HG03196 (cell line): ENCODE measurements at regions not wholly inside any gene's neighbourhood (a gene's known extent, or its start where the extent isn't known, plus 50 kb on each side); places are given as distances from the start of the nearest gene placed in this dataset.

ENCODE experiments used
- ATAC-seq: cut with Tn5 transposase; IDR thresholded peaks from one replicate; pipeline ENCODE4 v1.9.1; 2021; ENCODE audit not compliant: unreplicated experiment

DNA sequence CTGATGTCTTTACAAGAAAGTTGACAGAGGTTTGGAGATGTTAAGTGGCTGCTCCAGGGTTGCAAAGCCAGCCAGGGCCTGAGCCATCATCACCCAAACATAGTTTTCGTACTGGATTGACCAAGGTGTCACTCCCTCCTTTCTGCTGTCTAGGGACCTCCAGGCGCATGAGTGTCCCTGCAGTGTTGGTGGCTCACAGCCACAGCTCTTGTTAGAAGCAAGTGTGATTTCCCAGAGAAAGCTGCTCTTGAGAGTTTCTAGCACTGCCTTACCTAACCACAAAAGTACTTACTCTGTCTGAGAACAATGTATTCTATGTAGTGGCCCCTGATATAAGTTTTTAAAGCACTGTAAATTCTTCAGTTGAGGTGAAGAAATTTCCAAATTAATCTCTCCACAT lies 144.1 kb downstream of the SOX2 start:
- no peak for ATAC-seq

GRCh38 chr3:181859518-181859917 lies 147.8 kb downstream of the SOX2 start:
- ATAC-seq, result no peak

DNA sequence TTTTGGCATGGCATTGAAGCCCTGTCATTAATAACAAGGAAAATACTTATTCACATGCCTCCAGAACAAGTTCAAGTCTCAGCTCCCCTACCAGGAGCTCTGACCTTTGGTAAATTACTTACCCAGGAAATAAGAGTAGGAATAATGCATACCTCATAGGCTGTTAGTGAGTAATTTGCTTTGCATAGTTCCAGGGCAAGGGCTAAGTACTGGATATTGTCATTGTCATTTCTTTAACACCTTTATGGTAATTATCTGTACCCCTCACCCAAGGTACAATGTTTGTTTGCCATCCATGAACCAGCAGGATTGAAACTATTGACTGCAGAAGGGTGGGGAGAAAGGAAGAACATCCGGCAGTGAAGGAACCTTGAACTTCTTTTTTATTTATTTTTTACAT lies 148.5 kb downstream of the SOX2 start:
- no peak for ATAC-seq

DNA sequence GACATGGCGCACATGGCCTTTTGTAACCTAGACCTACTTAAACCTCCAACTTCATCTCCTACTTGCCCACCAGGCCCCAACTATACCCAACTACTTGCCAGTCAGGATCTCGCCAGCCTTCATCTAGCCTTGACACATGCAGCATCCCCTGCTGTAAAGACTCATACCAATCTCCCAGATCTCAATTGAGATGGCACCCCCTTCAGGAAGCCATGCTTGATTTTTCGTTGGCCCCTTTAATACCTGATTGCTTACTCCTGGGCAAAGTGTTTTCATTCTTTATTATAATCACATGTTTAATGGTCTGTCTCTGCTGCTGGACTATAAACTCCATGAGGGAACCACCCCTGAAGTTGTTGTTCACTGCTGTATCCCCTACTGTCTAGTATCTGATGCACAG lies 150.8 kb downstream of the SOX2 start:
- no peak for ATAC-seq

GRCh38 chr3:181868576-181869082 lies 156.9 kb downstream of the SOX2 start:
- ATAC-seq, result no peak

DNA sequence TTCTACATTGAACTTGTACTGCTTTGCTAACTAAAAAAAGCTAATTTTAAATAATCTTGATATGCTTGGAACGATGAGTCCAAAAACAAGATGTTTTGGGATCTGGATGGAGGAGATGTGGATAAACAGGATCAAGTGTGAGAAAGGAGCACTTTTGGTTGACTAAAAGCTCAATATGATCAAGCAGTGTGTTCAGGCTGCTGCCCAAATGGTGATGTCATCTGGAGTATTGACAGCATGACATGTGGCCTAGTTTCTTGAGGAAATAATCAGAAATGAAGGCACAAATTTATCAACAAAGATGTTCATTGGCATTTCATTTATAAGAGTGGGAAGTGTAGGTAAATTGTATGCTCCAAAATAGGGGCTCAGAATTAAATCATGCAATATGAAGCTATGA lies 161.2 kb downstream of the SOX2 start:
- no peak for ATAC-seq

DNA sequence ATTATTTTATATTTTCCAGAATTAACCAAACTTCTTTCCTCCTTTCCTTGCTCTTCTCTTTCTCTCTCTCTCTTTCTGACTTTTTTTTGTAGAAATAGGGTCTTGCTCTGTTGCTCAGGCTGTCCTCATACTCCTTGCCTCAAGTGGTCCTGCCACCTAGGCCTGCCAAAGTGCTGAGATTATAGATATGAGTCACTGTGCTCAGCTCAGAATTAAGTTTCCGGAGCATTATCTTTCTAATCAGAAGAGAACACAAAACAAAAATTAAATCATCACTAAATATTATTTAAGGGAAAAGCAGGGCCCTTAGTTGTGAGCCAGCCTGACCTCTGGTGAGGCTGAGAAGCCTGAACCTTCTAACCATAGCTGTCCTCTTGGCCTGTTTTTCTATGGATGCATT lies 168.2 kb downstream of the SOX2 start:
- no peak for ATAC-seq

DNA sequence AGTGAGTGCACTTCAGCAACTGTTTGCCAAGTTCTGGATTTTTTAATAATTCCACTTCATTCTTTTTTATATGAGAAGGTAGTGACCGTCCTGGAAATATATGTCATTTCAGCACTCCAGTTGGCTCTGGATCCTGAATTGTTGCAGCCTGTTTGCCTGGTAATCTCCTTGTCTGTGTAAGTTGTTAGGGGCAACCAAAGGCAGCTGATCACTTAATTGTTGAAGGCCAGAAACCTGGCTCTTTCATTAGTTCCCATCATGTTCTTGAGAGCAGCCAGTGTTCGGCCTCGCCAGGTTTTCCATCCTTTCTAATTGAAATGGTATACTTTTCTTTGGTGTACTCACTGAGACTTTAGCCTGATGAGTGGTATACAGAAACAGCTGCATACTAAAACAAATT lies 168.6 kb downstream of the SOX2 start:
- no peak for ATAC-seq

DNA sequence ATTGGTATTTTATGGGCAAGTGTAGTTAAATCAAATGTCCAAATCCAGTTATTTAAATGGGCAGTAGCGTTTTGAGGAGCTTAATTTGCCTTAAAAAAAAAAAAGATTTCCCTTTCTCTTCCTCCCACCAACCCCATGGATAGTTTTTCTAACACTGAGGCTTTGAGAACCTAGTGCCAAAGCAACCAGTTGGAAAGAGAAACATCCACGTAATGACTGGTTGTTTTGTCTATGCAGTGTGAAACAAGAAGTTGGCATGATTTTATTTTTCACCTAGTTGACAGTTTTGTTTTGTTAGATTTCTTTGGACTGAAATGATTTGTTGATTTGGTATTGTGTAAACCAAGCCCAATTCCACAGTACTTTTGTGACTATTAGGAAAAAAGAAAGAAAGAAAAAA lies 170.0 kb downstream of the SOX2 start:
- ATAC-seq, result no peak

- no peak for ATAC-seq
Measured at GRCh38 chr3:181885868-181886630, 174.3 kb downstream of the SOX2 start.

DNA sequence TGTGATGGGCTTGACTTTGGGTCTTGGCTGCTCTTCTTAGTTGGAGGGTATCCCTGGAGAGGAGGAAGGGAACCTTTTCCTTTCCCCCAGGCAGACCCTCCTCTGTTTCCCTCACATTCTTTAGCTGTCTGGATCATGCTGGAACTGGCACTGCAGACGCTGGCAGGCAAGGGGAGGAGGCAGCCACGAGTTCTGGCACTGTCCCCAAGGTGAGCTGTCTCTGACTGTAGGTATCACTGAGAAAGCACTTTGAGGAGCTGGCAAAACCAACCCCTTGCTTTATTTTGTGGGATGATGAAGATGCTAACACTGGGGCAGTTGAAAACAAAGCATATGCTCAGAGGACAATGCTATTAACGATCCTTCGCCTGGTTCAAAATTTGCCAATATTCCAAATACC lies 175.0 kb downstream of the SOX2 start:
- ATAC-seq, result no peak

DNA sequence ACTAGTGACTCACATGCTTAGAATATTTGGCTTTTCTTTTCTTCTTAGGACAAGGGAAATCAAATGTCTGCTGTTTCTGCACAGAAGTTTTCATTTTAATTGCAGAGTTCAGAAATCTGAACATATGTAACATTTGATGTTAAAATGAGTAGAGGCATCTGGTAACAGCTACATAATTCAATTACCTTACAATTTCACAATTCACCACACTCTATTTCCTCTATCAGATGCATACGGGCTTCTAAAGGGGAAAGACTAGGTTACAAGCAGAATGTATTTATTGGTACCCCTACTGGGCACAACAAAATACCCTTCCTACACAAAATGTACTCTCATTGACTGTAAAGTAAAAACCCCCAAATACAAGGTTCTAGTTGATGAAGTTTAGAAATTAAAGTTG lies 176.0 kb downstream of the SOX2 start:
- no peak for ATAC-seq

GRCh38 chr3:181888234-181888633 lies 176.5 kb downstream of the SOX2 start:
- no peak for ATAC-seq

DNA sequence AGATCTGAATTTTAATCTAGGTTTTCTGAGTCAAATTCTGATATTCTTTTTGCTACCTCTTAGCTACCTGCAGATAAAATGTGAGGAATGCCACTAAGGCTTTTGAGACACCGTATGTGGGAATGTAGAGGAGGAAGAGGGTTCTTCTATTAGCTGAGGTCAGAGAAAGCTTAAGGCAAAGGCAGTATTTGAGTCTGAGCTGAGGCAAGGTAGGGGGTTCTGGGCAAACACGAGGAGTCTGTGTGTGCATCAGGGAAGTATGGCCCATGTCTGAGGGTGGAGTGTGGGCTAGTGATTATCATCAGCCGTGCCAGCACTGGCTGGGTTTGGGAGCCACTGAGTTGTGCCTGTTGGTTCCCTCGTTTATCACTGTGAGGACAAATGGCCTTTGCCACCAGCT lies 181.1 kb downstream of the SOX2 start:
- ATAC-seq, result no peak

DNA sequence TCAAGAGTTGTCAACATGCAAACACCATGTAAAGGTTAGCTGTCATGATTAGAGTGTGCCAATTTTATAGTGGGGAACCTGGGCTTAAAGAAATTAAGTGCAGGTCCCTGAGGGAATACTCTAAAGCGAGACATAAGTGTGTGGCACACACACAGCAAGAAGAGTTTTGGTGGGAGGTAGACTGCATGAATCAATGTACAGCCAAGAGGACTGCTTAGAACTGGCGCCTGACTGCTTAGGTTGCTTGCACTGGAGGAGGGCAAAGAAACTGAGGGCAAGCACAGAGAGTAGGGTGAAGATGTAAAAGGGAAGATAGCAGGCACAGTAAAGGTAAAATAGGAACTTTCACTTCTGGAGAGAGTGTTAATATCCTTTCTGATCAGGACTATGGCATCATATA lies 184.9 kb downstream of the SOX2 start:
- ATAC-seq, result no peak

DNA sequence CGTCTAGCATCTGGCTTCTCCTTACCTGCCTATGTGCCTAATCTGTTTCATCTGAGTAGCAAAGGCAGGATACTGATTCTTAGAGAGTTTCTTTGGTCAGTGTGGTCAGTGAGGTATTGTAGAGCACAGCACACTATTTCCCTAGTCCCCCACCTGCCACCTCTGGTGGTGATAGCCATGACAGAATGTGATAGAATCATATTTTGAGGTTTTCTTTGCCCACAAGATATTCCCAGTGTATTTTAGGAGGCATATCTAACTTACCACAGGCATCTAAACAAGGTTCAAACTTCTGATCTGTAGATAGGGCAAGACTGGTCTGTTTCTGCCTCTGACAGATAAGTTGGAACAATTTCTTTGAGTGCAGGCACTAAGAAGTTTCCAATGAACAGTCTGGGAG lies 188.0 kb downstream of the SOX2 start:
- ATAC-seq, result no peak

- no peak for ATAC-seq
Measured at GRCh38 chr3:181901626-181902025, 189.9 kb downstream of the SOX2 start.

- ATAC-seq, result no peak
Measured at GRCh38 chr3:181906338-181906737, 194.6 kb downstream of the SOX2 start.

DNA sequence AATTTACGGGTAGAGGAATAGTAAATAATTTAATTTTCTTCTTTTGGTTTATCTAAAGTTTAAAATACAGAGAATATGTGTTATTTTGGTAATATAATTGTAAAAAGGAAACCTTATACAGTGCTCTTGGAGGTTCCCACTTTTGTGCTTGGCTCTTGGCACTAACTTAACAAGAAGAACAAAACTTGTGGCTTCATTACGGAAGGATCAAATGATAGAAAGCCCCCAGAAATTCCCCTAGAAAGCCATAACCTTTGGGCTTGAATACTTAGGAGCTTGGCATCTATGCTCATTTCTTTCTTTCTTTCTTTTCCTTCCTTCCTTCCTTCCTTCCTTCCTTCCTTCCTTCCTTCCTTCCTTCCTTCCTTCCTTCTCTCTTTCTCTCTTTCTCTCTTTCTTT lies 197.5 kb downstream of the SOX2 start:
- no peak for ATAC-seq

GRCh38 chr3:181912384-181912783 lies 200.7 kb downstream of the SOX2 start:
- no peak for ATAC-seq

GRCh38 chr3:181913254-181913653 lies 201.5 kb downstream of the SOX2 start:
- no peak for ATAC-seq

DNA sequence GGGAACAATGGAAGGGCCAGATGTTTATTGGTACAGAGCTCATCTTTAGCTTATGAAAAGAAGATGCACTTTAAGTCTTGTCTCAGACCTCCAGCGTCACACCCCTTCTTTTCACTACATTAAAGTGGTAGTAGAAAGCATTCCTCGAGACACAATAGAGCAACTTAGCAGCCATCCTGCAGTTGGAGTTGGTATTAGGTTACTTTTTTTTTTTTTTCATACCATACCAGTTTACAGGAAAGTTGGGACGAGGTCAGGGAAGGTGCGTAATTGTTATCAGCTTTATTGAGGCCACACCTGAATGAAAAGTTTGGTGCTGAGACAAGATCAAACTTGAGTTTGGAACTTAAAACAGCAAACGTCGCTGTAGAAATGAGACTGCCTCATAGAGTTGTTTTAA lies 203.8 kb downstream of the SOX2 start:
- no peak for ATAC-seq

DNA sequence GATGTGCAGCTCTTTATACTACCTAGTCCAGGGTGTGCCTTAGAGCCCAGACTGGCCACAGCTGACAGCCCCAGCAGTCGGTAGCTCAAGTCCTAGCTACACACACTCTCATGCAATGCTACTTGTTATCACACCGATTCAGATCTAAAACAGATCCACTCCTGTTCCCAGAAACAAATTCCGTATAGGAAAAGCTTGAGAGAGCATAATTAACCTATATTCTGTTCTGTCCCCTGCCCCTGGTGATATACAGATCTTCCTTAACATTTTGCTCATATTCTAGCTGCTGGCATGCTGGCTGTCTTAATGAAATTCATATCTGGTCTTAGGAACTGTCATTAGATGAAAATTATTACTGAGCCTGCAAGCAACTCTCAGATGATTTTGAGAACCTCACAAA lies 204.3 kb downstream of the SOX2 start:
- ATAC-seq, result no peak
